IMR-90 (cell line): ENCODE measurements at regions not wholly inside any gene's neighbourhood (a gene's known extent, or its start where the extent isn't known, plus 50 kb on each side); places are given as distances from the start of the nearest gene placed in this dataset.

Experiments
- ATAC-seq: fragments of 200-7000 bp; cut with Tn5 transposase; 2 replicates; pipeline ENCODE4 v1.9.1; 2020; ENCODE audit warnings: low read depth, mild to moderate bottlenecking, moderate library complexity
- BruUV-seq: library from RNA; stranded (reverse); fragments of 400-500 nt; replicated peaks from 2 replicates; lab custom pipeline; 2021; lab: Mats Ljungman, UMichigan
- CTCF ChIA-PET: fragments of 300-600 bp; formaldehyde crosslinking; extraction: SDS; loops from one replicate; lab custom pipeline; 2021; ENCODE audit warnings: antibody characterized with exemption; lab: Yijun Ruan, JAX
- POLR2A ChIA-PET: fragments of 300-600 bp; sonication (Branson Sonifier 250); formaldehyde crosslinking; loops from one replicate; lab custom pipeline; 2022; ENCODE audit warnings: antibody characterized with exemption; ENCODE audit not compliant: unreplicated experiment; lab: Charles Lee
- DNase-seq: peaks from one replicate; pipeline ENCODE4 v3.0.0; 2013
- H2AFZ ChIP-seq: replicated peaks from 2 replicates; pipeline ENCODE3; 2013; ENCODE audit warnings: low read length, mild to moderate bottlenecking; ENCODE audit not compliant: poor library complexity
- H2AK5ac ChIP-seq: 2 replicates; pipeline ENCODE4 v1.6.1; 2013; ENCODE audit warnings: low read depth, low read length, inconsistent platforms
- H2AK9ac ChIP-seq: replicated peaks from 2 replicates; pipeline ENCODE3; 2013; ENCODE audit warnings: mild to moderate bottlenecking, low read depth, low read length, moderate library complexity; ENCODE audit not compliant: poor library complexity
- H2BK120ac ChIP-seq: 2 replicates; pipeline ENCODE4 v1.6.1; 2013; ENCODE audit warnings: low read depth, low read length, inconsistent platforms
- H2BK15ac ChIP-seq: 3 replicates; pipeline ENCODE4 v1.6.1; 2013; ENCODE audit warnings: low read depth, low read length, inconsistent platforms
- H2BK20ac ChIP-seq: 2 replicates; pipeline ENCODE4 v1.6.1; 2013; ENCODE audit warnings: low read depth, mild to moderate bottlenecking, inconsistent platforms, low read length, moderate library complexity
- H2BK5ac ChIP-seq: 2 replicates; pipeline ENCODE4 v1.6.1; 2013; ENCODE audit warnings: mild to moderate bottlenecking, low read depth, low read length, inconsistent platforms; ENCODE audit not compliant: poor library complexity, severe bottlenecking
- H3K14ac ChIP-seq: replicated peaks from 2 replicates; pipeline ENCODE4 v1.6.1; 2013; ENCODE audit warnings: low read depth, low read length, inconsistent platforms
- H3K18ac ChIP-seq: 2 replicates; pipeline ENCODE4 v1.6.1; 2013; ENCODE audit warnings: low read depth, low read length, control low read depth
- H3K23ac ChIP-seq: 2 replicates; pipeline ENCODE4 v1.6.1; 2013; ENCODE audit warnings: low read depth, low read length, inconsistent platforms
- H3K27ac ChIP-seq: 2 replicates; pipeline ENCODE4 v1.5.1; 2013; ENCODE audit warnings: mild to moderate bottlenecking, control low read depth, low read length; ENCODE audit not compliant: insufficient read depth
- H3K27me3 ChIP-seq: 2 replicates; pipeline ENCODE4 v1.6.1; 2013; ENCODE audit warnings: low read length; ENCODE audit not compliant: control insufficient read depth, insufficient read depth
- H3K36me3 ChIP-seq: 2 replicates; pipeline ENCODE4 v1.6.1; 2013; ENCODE audit warnings: low read length, mixed read lengths; ENCODE audit not compliant: control insufficient read depth, insufficient read depth
- H3K4ac ChIP-seq: 2 replicates; pipeline ENCODE4 v1.6.1; 2013; ENCODE audit warnings: low read depth, low read length, inconsistent platforms
- H3K4me1 ChIP-seq: 2 replicates; pipeline ENCODE4 v1.6.1; 2013; ENCODE audit warnings: low read length, mixed read lengths; ENCODE audit not compliant: control insufficient read depth, insufficient read depth
- H3K4me2 ChIP-seq: 2 replicates; pipeline ENCODE4 v1.6.1; 2013; ENCODE audit warnings: low read depth, mild to moderate bottlenecking, control low read depth, low read length, moderate library complexity
- H3K4me3 ChIP-seq: 2 replicates; pipeline ENCODE4 v1.5.1; 2013; ENCODE audit warnings: low read depth, mild to moderate bottlenecking, control low read depth, low read length, moderate library complexity; ENCODE audit not compliant: insufficient read depth
- H3K56ac ChIP-seq: 2 replicates; pipeline ENCODE4 v1.6.1; 2013; ENCODE audit warnings: low read length, inconsistent platforms; ENCODE audit not compliant: insufficient read depth; ENCODE audit errors: extremely low read depth
- H3K79me1 ChIP-seq, 2 experiments: 2 replicates each; pipeline ENCODE4 v1.6.1; 2013; ENCODE audit warnings: low read length in 2 of 2, inconsistent platforms in 1 of 2, low read depth in 1 of 2
- H3K9ac ChIP-seq: 2 replicates; pipeline ENCODE4 v1.6.1; 2013; ENCODE audit warnings: low read depth, low read length, control low read depth
- H3K9me1 ChIP-seq: 2 replicates; pipeline ENCODE4 v1.6.1; 2013; ENCODE audit warnings: low read length, inconsistent platforms; ENCODE audit not compliant: insufficient read depth
- H3K9me3 ChIP-seq: 2 replicates; pipeline ENCODE4 v1.6.1; 2013; ENCODE audit warnings: low read length; ENCODE audit not compliant: control insufficient read depth, insufficient read depth
- H4K20me1 ChIP-seq: 2 replicates; pipeline ENCODE4 v1.6.1; 2013; ENCODE audit warnings: low read length, inconsistent platforms; ENCODE audit not compliant: insufficient read depth
- H4K5ac ChIP-seq: 2 replicates; pipeline ENCODE4 v1.6.1; 2013; ENCODE audit warnings: mild to moderate bottlenecking, low read depth, low read length, control low read depth
- H4K8ac ChIP-seq, 2 experiments: 2 replicates each; pipeline ENCODE4 v1.6.1; 2013; ENCODE audit warnings: low read depth in 2 of 2, low read length in 2 of 2, control low read depth in 1 of 2, inconsistent platforms in 1 of 2
- H4K91ac ChIP-seq: 2 replicates; pipeline ENCODE4 v1.6.1; 2013; ENCODE audit warnings: low read depth, low read length, inconsistent platforms; ENCODE audit not compliant: insufficient read depth
- CEBPB ChIP-seq: IDR thresholded peaks from 2 replicates; pipeline ENCODE4 v1.6.1; 2012; ENCODE audit warnings: low read depth, low read length, improper control_type of control experiment
- FOS ChIP-seq: fragments of 150-350 bp; IDR thresholded peaks from 2 replicates; pipeline ENCODE4 v1.6.1; 2016; ENCODE audit warnings: low read depth, low read length
- MAFK ChIP-seq: IDR thresholded peaks from 2 replicates; pipeline ENCODE4 v1.6.1; 2012; ENCODE audit warnings: low read depth, low read length, improper control_type of control experiment
- NFE2L2 ChIP-seq: fragments of 150-350 bp; IDR thresholded peaks from 2 replicates; pipeline ENCODE4 v1.6.1; 2016; ENCODE audit warnings: low read depth, mild to moderate bottlenecking, low read length
- POLR2A ChIP-seq: IDR thresholded peaks from 2 replicates; pipeline ENCODE4 v1.6.1; 2012; ENCODE audit warnings: mild to moderate bottlenecking, low read depth, low read length
- RCOR1 ChIP-seq: IDR thresholded peaks from 2 replicates; pipeline ENCODE4 v1.6.1; 2012; ENCODE audit warnings: mild to moderate bottlenecking, low read length, improper control_type of control experiment; ENCODE audit not compliant: insufficient replicate concordance
- WGBS, 2 experiments: methylation state at CpG; one replicate each; pipeline versions ENCODE4 v1.1.5 to v1.1.7; 2013; ENCODE audit warnings: missing lambda C conversion rate in 2 of 2; ENCODE audit not compliant: insufficient read length in 1 of 2; ENCODE audit errors: extremely low coverage in 2 of 2; 5-methylcytosine and 5-hydroxymethylcytosine counted together
- dilution Hi-C: fragments of 300-500 bp; cut with HindIII; formaldehyde crosslinking; loops from one replicate; pipeline ENCODE4 v1.14.3; 2018; ENCODE audit warnings: low sequenced_read_pairs; ENCODE audit not compliant: unreplicated experiment
- in situ Hi-C: fragments of 300-500 bp; cut with MboI; formaldehyde crosslinking; loops from 3 replicates; pipeline ENCODE4 v1.14.3; 2019; ENCODE audit warnings: low sequenced_read_pairs, inconsistent platforms, mixed read lengths
- intact Hi-C: fragments of 100-400 bp; cut with micrococcal nuclease; formaldehyde crosslinking; loops from 2 replicates; pipeline ENCODE4 v1.10.0; 2022
- TF ChIP-seq, protein P1 (sequence below): fragments of 150-350 bp; IDR thresholded peaks from 2 replicates; pipeline ENCODE4 v1.6.1; 2016; ENCODE audit warnings: low read depth, mild to moderate bottlenecking, low read length, moderate library complexity, borderline replicate concordance

DNA sequence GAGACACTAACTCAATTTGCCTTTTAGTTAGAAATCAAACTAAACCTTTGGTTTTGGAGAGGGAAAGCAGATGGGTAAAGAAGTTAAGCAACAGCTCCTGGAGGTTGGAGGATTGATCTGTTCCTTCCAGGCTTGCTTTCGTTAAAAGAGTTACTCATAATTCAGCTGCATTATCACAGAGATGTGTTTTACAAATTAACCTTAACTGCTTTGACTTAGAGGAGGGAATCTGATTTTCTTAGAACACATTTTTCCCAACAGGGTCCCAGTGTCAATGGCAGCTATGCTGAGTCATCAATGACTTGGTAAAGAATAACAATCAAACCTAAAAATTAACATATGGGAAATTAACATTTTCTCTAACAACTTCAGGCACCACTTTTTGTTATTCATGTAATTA lies 113.4 kb downstream of the COPS8 start:
- peak overlapping the region; percentile 98 for H3K27ac ChIP-seq
- no peak overlapping the region for H3K4me3 ChIP-seq
- ChIA-PET CTCF (interaction anchor here (0.9 kb wide), 1 partner anchor 45 kb away, joined by 3 read pairs; no protein-coding TSS in a partner anchor), POLR2A (interaction anchor here (0.6 to 3.0 kb wide), 5 partner anchors 15 to 212 kb away, joined by 5 to 13 read pairs (median 8); no protein-coding TSS in a partner anchor)
- peaks cover 3 to 53% of the 10 kb centered on the region in 2 experiments; a peak in 3 of 4 replicates for H3K79me1 ChIP-seq
- H4K20me1 ChIP-seq, result no peaks in the 10 kb centered on the region
- peak overlapping the region; percentile 62 for H3K9ac ChIP-seq
- WGBS, 2 experiments, result no CpG with 5 or more reads among the region's 1 CpG
- peaks cover 46% of the 10 kb centered on the region for H3K9me1 ChIP-seq
- H2AK9ac ChIP-seq, result no peak overlapping the region
- H3K4ac ChIP-seq, result peak overlapping the region; percentile 99
- peak overlapping the region; percentile 98 for H2BK120ac ChIP-seq
- peak overlapping the region; percentile 98 for H3K18ac ChIP-seq
- peak overlapping the region; percentile 100 for H4K91ac ChIP-seq
- intact Hi-C loops, result no loop called here
- H4K5ac ChIP-seq, result peak overlapping the region; percentile 100
- TF ChIP-seq RCOR1, result no peak
- peak; percentile 84 for TF ChIP-seq MAFK
- no peak for TF ChIP-seq FOS
- TF ChIP-seq, protein P1, sequence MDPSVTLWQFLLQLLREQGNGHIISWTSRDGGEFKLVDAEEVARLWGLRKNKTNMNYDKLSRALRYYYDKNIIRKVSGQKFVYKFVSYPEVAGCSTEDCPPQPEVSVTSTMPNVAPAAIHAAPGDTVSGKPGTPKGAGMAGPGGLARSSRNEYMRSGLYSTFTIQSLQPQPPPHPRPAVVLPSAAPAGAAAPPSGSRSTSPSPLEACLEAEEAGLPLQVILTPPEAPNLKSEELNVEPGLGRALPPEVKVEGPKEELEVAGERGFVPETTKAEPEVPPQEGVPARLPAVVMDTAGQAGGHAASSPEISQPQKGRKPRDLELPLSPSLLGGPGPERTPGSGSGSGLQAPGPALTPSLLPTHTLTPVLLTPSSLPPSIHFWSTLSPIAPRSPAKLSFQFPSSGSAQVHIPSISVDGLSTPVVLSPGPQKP, result no peak
- TF ChIP-seq CEBPB, result peak; percentile 80
- TF ChIP-seq POLR2A, result no peak
- TF ChIP-seq NFE2L2, result peak; percentile 81
- H3K27me3 ChIP-seq, result no peaks in the 10 kb centered on the region
- in situ Hi-C loops, result no loop called here
- H4K8ac ChIP-seq, result peak overlapping the region; percentile 93 to 99
- H2BK15ac ChIP-seq, result peak overlapping the region; percentile 86; the same call in 2 of the 3 replicates
- H3K14ac ChIP-seq, result peak overlapping the region; percentile 46
- H2BK20ac ChIP-seq, result peak overlapping the region; percentile 98
- DNase-seq (peak; percentile 78), ATAC-seq (0 out of 2 replicates have a peak, but pooled peaks have one; percentile 2)
- H3K4me1 ChIP-seq, result peaks cover 57% of the 10 kb centered on the region
- no peaks in the 10 kb centered on the region for H3K36me3 ChIP-seq
- no peak overlapping the region for H2AK5ac ChIP-seq
- no peak overlapping the region for H2AFZ ChIP-seq
- H3K9me3 ChIP-seq, result no peaks in the 10 kb centered on the region
- dilution Hi-C loops, result no loop called here
- H3K23ac ChIP-seq, result peak overlapping the region; percentile 76
- H3K56ac ChIP-seq, result peak overlapping the region; percentile 96
- no TSS peak for BruUV-seq
- no peak overlapping the region for H3K4me2 ChIP-seq
- H2BK5ac ChIP-seq, result peak overlapping the region; percentile 98
